GM19351 (cell line): ENCODE measurements at regions not wholly inside any gene's neighbourhood (a gene's known extent, or its start where the extent isn't known, plus 50 kb on each side); places are given as distances from the start of the nearest gene placed in this dataset.
"Not testable (repeated sequence)": the region's sequence is repeated elsewhere in the genome, so short reads cannot be mapped to it uniquely, and the experiment has no call there.

Source experiments
- ATAC-seq: cut with Tn5 transposase; IDR thresholded peaks from one replicate; pipeline ENCODE4 v1.9.1; 2021; ENCODE audit warnings: mild to moderate bottlenecking, moderate library complexity; ENCODE audit not compliant: unreplicated experiment

DNA sequence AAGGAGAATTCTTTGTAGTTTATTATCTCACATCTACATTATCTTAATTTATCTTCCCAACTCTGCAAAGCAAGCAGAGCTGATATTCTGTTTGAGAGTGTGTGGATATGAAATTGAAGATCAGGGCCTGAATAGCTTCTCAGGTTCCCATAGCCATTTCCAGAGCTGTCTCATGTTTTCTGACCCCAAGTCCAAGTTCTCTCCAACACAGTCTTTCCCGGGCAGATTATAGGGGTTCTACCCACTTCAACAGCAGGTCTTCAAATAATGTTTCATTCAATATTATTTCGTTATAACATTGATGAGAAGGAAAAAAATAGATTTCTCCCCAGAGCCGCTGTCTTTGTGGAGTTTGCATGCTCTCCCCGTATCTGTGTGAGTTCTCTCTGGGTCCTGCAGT lies 234.9 kb downstream of the ENC1 start:
- ATAC-seq, result no peak

DNA sequence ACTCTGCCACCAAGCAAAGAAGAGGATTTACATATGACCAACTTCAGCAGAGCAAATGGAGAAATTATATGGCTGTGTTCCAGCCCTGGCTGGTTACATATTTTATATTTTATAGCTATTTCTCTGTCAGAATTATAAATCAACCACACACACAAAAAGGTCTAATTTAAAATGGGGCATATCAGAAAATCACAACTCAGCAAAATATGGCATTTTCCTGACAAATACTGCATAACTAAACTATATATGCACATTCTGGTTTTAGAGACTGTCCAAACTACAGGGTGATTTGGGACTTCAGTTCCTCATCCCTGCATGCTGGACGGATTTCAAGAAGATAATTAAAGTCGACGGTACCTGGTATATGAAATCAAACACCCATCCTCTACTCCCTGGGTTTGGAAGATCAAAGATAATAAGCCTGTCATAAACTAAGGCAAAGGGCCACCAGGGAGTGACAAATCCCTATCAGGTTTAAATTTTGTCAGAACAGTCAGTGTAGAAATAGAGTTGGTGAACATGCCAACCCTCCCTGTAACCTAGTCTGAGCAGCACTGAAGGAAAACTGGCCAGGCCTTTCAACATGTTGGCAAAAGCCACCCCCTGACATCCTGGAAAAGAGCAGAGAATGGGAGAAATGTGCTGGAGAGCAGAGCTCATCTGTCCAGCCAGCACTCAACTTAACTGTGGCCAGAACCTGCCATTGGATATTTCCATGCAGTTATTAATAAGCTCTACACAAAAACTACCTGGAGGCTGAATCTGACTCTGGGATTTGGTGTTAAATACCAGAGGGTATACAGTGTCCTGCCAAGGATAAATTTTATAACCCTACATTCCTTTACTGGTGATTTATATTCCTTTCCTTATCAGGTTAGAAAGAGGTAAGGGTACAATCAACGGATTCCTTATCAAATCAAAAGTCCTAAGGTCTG lies 235.7 kb downstream of the ENC1 start:
- no peak for ATAC-seq

DNA sequence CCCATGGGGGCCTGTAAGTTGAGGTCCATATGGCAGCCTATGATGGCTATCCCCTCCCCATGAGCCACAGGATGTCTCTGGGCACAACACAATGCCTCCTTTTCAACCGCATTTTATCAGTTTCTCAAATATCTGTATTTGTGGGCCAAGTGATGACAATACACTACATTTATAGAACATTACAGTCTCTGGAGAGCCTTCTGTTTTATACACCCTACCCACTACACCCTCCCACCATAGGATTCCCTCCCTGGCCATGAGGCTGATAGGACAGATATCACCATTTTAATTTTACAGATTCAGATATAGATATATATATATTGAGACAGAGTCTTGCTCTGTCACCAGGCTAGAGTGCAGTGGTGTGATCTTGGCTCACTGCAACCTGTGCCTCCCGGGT lies 236.8 kb downstream of the ENC1 start:
- no peak for ATAC-seq

DNA sequence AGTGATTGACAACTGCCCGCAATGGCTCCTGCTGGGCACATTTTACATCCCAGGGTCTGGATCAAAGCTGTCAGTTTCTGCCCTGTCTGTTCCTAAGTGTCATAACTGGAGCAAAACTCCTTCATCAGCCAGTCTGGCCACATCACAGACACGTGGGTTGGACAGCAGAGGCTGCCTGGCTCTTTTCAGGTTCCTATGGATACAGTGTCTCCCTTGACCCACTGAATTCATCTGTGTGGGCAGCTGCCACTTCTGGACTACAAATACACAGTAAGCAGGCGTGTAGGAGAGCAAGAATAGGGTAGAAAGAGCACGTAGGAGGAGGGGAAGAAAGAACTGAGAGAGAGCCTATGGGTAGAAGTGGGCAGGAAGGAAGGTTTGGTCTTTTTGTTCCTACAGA lies 238.0 kb downstream of the ENC1 start:
- no peak for ATAC-seq

DNA sequence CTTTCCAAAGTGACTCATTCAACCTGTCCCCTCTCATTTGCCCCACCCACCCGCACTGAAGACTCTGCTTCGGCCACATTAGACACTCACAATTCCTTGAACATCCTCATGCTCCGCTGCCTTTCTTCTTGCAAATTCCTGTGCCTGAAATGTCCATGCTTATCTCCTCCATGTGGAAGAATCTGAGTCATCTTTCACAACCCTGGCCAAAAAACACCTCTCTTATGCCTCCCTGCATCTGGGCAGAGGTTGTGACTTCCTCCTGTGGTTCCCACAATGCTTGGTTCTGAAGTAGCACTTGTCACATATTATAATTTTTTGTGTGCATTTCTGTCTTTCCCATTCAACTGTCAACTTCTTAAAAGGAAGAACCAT lies 238.6 kb downstream of the ENC1 start:
- no peak for ATAC-seq

DNA sequence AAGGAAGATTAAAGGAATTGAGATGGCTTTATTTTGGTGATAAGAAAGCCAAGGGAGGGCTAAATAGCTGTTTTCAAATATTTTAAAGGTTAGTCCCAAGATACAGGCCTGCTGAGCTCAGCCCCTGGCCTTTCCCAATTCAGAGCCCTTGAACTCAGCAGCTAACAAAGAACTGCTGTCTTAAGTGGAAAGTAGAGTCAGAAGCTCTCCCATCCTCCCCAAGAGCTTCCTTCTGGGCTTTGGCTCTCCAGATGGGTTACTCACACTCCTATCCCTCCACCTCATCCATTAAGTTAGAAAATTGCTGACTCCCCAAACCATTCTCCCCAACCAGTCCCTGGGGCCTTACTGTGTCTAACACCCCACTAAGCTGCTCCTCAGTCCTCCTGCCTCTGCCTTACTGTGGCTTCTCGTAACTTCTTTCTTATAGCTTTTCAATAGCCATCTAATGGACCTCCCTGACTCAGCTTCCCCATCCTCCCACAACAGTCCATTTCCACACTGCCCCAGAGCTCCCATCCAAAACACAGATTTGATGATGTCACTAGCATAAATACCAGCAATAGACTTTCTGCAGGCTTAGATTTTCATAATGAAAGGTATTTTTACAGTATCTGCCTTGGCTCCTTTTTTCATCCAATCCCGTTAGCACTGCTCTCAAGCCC lies 239.1 kb downstream of the ENC1 start:
- no peak for ATAC-seq

DNA sequence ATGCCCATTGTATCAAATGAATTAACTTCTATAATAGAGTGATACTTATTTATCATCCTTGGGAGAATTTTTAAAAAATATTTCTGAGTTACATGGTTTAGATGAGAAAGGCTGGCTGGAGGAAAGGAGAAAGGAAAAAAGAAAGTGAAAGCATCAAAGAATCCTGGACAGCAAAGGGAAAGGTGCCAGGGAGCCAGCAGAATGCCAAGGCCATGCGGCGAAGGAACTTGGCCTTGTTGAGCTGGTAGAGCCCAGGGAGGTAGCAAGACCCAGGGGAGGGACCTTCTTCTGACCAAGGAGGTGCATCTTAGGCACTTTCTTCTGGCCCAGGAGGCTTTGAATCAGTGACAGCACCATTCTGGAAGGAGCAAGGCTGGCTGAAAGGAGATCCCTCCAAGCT lies 240.5 kb downstream of the ENC1 start:
- no peak for ATAC-seq

DNA sequence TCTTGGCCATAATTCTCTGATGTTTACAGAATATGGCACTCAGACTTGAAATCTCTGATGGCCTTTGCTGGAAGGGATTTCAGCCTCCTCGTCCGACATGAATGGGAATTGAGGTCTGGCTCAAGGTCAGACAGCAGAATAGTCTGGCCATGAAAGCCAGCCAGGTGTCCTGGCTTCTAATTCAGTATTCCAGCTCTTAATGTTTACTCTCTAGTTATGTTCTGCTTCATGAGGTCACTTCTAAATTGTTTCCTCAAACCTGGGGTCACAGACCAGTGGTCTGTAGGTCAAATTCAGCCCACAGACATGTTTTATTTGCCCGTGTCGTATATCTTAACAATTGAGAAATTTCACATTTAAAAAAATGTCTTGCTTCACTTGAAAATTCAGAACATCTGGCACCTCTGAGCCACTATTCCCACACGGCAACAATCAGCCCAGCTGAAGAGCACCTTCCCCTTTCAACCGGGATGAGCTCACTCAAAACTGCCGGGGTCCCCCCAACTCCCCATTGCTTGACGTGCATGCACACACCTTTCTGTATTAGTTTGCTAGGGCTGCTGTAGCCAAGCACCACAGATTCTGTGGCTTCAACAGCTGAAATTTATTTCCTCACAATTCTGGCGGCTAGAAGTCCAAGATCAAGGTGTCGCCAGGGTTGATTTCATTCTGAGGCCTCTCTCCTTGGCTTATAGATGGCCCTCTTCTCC lies 243.5 kb downstream of the ENC1 start:
- no peak for ATAC-seq

DNA sequence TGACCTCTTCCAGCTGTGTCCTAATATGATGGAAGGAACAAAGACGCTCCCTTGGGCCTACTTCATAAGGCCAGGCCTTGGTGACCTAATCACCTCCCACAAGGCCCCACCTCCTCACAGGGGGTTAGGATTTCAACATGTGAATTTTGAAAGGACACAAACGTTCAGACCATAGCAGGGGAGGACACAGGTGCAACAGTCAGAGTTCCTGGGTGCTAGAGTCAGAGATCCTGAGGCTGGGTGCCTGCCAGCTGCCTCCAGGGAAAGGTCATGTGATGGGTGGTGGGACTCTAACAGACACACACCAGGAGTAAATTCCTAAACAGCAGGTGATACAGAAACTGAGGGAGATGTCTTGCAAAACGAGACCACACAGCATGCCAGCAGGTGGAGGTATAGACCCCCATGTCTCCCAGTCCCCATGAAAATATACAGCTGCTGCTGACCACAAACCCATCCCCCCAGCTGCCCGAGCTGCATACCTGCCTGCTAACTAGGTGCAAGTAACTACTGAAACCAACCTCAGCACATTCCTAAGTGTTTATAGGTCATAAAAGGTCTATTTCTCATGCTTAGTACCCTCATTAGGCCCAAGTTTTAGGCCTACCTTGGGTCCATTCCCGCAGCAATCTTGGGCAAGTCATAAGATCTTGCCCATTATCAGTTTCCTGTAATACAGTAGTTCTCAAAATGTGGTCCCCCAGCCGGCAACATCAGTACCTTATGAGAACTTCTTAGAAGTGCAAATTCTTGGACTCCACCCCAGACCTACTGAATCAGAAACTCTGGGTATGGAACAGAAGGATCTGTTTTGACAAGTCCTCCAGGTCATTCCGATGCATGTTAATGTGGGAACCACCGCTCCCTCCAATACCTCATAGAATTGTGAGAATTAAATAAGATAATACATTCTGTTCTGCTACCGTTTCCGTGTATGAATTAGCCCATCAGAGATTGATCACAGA lies 245.3 kb downstream of the ENC1 start:
- no peak for ATAC-seq

DNA sequence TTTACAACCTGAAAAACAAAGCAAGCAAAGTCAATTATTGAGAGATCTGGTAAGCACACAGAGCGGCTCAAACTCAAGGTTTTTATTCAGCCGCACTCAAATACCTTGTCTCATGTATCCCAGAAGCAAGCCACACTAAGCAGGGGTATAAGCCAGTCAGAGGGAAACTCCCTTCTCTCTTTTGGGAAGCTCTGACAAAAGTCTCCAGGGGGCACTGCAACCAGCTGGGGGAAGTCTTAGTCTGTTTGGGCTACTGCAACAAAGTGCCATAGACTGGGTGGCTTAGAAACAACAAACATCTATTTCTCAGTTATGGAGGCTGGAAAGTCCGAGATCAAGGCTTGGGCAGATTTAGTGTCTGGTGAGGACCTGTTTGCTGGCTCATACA lies 246.0 kb downstream of the ENC1 start:
- no peak for ATAC-seq

DNA sequence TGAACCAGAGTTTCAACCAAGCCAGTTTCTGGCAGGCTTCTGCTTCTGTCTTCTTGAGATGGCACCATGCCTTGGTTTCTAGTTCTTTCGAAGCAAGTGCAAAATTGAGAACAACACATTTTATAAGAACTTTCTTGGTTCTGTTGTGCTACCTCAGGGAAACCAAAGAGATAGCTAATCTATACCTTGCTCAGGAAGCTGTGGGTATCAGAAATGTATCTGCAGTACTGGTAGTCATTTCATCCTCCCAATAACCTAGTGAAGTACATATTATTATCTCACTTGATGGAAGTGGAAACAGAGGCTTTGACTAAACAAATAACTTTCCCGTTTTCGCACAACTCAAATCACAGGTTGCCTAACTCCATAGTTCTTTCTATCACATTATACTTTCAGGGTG lies 246.6 kb downstream of the ENC1 start:
- no peak for ATAC-seq

DNA sequence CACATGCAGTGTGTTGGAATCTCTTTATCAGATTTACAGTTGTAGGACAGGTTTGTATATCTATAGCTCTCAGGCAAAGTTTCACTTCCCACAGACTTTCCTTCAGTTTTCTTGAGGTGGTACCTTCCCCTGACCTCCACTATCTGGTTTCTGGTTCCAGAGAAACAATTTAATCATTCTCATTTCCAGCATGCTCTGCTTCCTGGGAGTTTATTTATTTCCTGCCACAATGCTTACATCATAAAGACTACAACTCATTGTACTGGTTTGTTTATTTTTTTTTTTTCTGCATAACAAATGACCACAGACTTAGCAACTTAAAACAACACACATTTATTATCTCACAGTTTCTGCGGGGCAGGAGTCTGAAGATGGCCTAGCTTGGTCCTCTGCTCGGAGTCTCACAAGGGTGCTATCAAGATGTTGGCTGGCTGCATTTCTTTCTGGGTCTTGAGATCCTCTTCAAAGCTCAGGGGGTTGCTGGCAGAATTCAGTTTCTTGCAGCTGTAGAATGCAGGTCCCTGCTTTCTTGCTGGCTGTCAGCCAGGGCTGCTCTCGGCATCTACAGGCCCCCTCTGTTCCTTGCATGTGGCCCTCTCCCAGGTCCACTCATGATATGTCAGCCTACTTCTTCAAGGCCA lies 247.7 kb downstream of the ENC1 start:
- no peak for ATAC-seq

DNA sequence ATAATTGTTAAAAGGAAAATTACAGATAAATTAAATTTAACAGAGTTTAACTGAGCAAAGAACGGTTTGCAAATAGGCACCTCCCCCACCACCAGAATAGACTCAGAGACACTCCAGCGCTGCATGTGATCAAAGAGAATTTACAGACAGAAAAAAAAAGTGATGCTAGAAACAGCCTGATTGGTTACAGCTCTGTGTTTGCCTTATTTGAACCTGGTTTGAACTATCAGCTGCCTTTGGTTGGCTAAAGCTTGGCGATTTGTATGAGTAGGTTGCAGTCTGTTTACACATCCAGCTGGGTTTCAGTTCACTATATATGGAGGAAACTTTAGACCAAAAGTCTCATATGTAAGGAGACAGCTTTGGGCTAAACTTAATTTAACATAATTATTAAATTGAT lies 249.1 kb downstream of the ENC1 start:
- no peak for ATAC-seq

DNA sequence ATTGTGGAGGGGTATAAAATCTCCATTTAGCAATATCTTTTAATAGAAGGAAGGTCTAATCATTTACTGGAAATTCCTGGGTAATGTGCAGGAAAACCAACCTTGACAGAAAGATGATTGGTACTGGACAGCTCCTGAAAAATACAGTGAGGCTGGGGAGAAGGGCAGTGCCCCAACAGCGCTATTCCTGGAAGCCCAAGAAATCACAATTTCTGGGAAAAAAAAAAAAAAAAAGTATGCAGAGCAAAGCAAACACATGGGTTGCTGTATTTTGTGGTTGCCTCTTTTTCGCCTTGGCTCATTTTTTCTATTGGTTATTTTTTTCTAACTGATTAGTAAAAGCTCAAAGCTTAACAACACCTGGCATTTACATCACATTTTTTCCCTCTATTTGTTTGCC lies 249.7 kb downstream of the ENC1 start:
- no peak for ATAC-seq

DNA sequence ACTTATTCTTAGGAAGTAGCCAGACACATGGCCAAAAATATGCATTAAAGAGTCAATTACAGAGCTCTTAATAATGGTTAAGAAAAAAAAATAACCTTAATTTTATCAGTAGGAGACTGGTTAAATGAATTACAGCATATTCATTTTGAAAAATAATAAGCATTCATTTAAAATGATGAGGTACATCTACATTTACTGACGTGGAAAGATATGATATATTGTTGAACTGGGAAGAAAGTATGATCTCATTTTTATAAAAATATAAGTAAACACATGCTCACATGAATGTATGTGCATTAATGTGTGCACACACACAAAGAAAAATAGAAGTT lies 250.3 kb downstream of the ENC1 start:
- ATAC-seq, result no peak

DNA sequence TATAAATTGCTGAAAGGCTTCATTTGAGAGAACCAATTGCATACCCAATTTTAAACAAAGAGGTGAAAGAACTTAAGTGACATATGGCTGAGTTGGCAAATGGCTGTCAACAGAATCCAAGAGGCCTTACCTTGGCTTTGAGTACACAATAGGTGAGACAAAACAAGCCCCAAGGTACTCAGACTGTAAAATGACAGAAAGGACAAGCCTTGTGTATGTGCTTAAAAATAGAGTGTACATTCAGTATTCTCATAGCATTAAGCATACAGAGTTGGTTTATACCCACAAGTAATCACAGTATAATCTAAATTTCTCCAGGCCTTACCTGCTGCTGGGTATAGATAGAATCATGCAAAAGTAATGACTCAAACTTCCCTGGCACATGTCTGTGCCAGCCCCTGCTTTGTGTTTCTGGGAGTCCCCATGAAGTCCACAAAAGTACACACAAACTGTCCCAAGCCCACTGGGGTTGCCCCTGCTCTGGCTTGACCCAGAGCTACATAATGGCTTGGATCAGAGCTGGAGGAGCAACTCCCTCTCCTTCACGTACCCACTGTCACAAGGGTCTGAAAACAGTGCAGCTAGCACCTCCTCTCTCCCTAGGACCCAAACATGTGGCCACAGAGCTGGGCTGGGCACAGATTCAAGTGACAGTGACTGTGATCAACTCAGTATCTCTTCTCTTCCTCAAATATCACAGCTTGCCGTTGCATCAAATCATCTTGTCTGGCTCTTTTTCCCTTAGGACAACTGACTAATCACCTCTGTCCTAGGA lies 250.8 kb downstream of the ENC1 start:
- no peak for ATAC-seq

DNA sequence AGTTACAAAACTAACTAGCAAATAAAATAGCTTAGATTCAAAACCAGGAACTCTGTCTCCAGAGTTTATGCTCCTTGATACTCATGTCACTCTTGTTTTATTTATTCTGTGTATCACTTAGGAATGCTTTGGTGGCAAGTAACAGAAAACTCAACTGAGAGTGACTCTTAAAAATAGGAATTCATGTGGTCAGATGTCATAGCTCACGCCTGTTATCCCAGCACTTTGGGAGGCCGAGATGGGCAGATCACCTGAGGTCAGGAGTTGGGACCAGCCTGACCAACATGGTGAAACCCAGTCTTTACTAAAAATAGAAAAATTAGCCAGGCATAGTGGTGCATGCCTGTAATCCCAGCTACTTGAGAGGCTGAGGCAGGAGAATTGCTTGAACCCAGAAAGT lies 252.1 kb downstream of the ENC1 start:
- ATAC-seq, result not testable (repeated sequence)

DNA sequence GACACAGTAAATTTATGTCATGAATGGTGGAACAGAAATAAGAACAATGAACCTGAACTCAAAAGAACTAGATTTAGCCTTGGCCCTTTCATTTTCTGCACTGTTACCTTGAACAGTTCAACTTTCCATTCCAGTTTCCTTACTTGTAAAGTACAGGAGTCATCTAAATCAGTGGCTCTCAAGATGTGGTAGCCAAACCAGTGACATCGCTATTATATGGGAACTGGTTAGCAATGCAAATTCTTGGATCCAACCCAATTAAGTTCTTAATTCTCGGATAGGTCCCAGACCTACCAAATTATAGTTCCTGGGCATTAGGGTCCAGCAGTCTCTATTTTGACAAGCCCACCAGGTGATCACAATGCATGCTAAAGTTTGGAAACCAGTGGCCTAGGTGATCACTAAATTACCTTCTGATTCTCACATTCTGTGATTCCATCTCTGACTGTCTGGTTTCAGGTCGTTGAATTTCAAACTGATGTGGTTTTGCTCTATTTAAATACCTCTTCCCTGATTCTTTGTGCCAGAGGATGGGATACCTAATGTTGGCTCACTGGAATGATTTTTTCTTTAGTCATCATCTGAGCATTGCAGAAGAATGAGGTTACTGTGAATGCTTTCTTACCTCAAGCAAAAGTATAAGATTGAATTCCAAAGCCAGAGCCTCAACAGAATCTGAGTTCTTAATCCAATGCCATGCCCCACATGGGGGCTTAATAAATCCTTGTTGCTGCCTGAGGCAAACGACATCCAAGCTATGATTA lies 253.8 kb downstream of the ENC1 start:
- no peak for ATAC-seq

DNA sequence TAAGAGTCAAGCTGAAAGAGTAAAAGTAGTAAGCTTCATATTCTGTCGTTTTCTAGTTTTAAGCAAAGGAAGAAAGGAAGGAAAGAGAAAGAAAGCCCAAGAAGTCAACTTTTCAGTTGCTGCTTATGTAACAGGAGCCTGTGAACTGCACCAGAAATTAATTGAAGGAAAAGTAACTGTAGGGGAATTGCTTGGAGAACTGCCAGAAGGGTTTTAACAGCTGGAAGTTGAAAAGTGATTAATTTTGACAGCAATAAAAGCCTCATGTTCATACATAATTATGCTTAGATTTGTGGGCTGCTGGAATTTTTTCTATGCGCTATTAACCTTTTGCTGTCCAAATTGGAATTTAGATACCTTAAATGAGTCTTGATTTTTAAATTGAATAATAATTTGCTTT lies 255.7 kb downstream of the ENC1 start:
- no peak for ATAC-seq
